Naive thymus-derived CD8-positive, alpha-beta T cell (primary cell): ENCODE measurements at regions not wholly inside any gene's neighbourhood (a gene's known extent, or its start where the extent isn't known, plus 50 kb on each side); places are given as distances from the start of the nearest gene placed in this dataset.

Experiments
- ATAC-seq, 2 donors: fragments of 150-1000 bp; cut with Tn5 transposase in 1 of 2; sonication (Bioruptor Pico), chemical (Tn5 transposase) in 1 of 2; 1 replicate in 1 of 2; 2 replicates in 1 of 2; pipeline ENCODE4 v1.10.0; 2021; ENCODE audit warnings: mild to moderate bottlenecking in 2 of 2, moderate library complexity in 2 of 2
- POLR2A ChIA-PET: fragments of 350-600 bp; sonication (Branson Sonifier 250); formaldehyde crosslinking; loops from one replicate; lab custom pipeline; 2021; ENCODE audit warnings: antibody characterized with exemption; lab: Charles Lee
- DNase-seq, 10 donors: peaks; one replicate each; pipeline versions ENCODE4 v3.0.0 to v3.0.0-alpha.2; 2020 to 2022
- H3K27ac Mint-ChIP-seq, 10 donors: one replicate each; pipeline ENCODE4 v1.8.0; 2020 to 2022; ENCODE audit warnings: mild to moderate bottlenecking in 10 of 10, mixed read lengths in 10 of 10, moderate library complexity in 4 of 10, inconsistent platforms in 1 of 10
- H3K27me3 Mint-ChIP-seq, 5 donors: one replicate each; pipeline ENCODE4 v1.8.0; 2021 to 2022; ENCODE audit warnings: mixed read lengths in 5 of 5
- H3K36me3 Mint-ChIP-seq, 3 donors: one replicate each; pipeline ENCODE4 v1.8.0; 2020 to 2022; ENCODE audit warnings: mixed read lengths in 3 of 3, mild to moderate bottlenecking in 2 of 3, inconsistent platforms in 1 of 3
- H3K4me1 Mint-ChIP-seq, 4 donors: one replicate each; pipeline ENCODE4 v1.8.0; 2021 to 2022; ENCODE audit warnings: mixed read lengths in 4 of 4
- H3K4me3 Mint-ChIP-seq, 10 donors: one replicate each; pipeline ENCODE4 v1.8.0; 2020 to 2022; ENCODE audit warnings: mild to moderate bottlenecking in 10 of 10, mixed read lengths in 10 of 10, moderate library complexity in 6 of 10, inconsistent platforms in 1 of 10
- H3K9me3 Mint-ChIP-seq, 9 donors: one replicate each; pipeline ENCODE4 v1.8.0; 2020 to 2022; ENCODE audit warnings: mixed read lengths in 9 of 9, mild to moderate bottlenecking in 3 of 9, inconsistent platforms in 1 of 9, moderate library complexity in 1 of 9

GRCh38 chr5:124157320-124157719 lies 589.1 kb downstream of the ZNF608 start:
- Mint-ChIP-seq H3K4me3 (peak overlapping the region; percentile 20 to 82 (median 70)), H3K27me3 (no peaks in the 10 kb centered on the region), H3K36me3 (peaks cover 0 to 20% (median 4%) of the 10 kb centered on the region in 3 donors), H3K27ac (peak overlapping the region in 7 of 10 donors; percentile 27 to 93 (median 58)), H3K4me1 (peaks cover 0 to 33% (median 12%) of the 10 kb centered on the region in 4 donors), H3K9me3 (peaks cover 4 to 30% (median 17%) of the 10 kb centered on the region in 9 donors)
- POLR2A ChIA-PET, result no interaction called here
- DNase-seq (no peak), ATAC-seq (no peak)

- peaks cover 0 to 27% (median 9%) of the 10 kb centered on the region in 4 donors for H3K4me1 Mint-ChIP-seq
- ATAC-seq (no peak), DNase-seq (no peak)
- peak overlapping the region in 1 of 10 donors; percentile 93 for H3K27ac Mint-ChIP-seq
- H3K4me3 Mint-ChIP-seq, result no peak overlapping the region
- peaks cover 4 to 38% (median 20%) of the 10 kb centered on the region in 9 donors for H3K9me3 Mint-ChIP-seq
- H3K27me3 Mint-ChIP-seq, result no peaks in the 10 kb centered on the region
- POLR2A ChIA-PET, result no interaction called here
- H3K36me3 Mint-ChIP-seq, result peaks cover 0 to 20% (median 4%) of the 10 kb centered on the region in 3 donors
Observed at GRCh38 chr5:124156415-124156996, 589.9 kb downstream of the ZNF608 start.

- Mint-ChIP-seq H3K27ac (no peak overlapping the region), H3K9me3 (peaks cover 6 to 52% (median 20%) of the 10 kb centered on the region in 9 donors), H3K27me3 (no peaks in the 10 kb centered on the region), H3K4me1 (peaks cover 0 to 18% (median 6%) of the 10 kb centered on the region in 4 donors), H3K4me3 (no peak overlapping the region), H3K36me3 (peaks cover 0 to 20% (median 4%) of the 10 kb centered on the region in 3 donors)
- POLR2A ChIA-PET, result no interaction called here
- ATAC-seq, result no peak
- no peak for DNase-seq
Observed at GRCh38 chr5:124154714-124155113, 591.7 kb downstream of the ZNF608 start.

GRCh38 chr5:124153588-124153987 lies 592.9 kb downstream of the ZNF608 start:
- ATAC-seq (no peak), DNase-seq (no peak)
- Mint-ChIP-seq H3K4me3 (no peak overlapping the region), H3K27me3 (peaks cover 0 to under 1% (median 0%) of the 10 kb centered on the region in 5 donors), H3K4me1 (peaks cover 0 to 15% (median 6%) of the 10 kb centered on the region in 4 donors), H3K36me3 (peaks cover 0 to 20% (median 4%) of the 10 kb centered on the region in 3 donors), H3K9me3 (peaks cover 6 to 55% (median 20%) of the 10 kb centered on the region in 9 donors), H3K27ac (no peak overlapping the region)
- POLR2A ChIA-PET, result no interaction called here

- peaks cover 0 to 25% (median 7%) of the 10 kb centered on the region in 9 donors for H3K9me3 Mint-ChIP-seq
- DNase-seq (no peak), ATAC-seq (no peak)
- H3K27me3 Mint-ChIP-seq, result peaks cover 0 to 9% (median 0%) of the 10 kb centered on the region in 5 donors
- POLR2A ChIA-PET, result no interaction called here
- no peak overlapping the region for H3K4me3 Mint-ChIP-seq
- H3K27ac Mint-ChIP-seq, result no peak overlapping the region
- H3K4me1 Mint-ChIP-seq, result peaks cover 0 to 3% (median 0%) of the 10 kb centered on the region in 4 donors
- H3K36me3 Mint-ChIP-seq, result peaks cover 0 to 4% (median 0%) of the 10 kb centered on the region in 3 donors
Observed at GRCh38 chr5:124148574-124148973, 597.9 kb downstream of the ZNF608 start.

GRCh38 chr5:124140060-124140459 lies 606.4 kb downstream of the ZNF608 start:
- Mint-ChIP-seq H3K9me3 (peaks cover 0 to 18% (median 2%) of the 10 kb centered on the region in 9 donors), H3K4me3 (no peak overlapping the region), H3K4me1 (no peaks in the 10 kb centered on the region), H3K27me3 (peaks cover 0 to 4% (median 0%) of the 10 kb centered on the region in 5 donors), H3K36me3 (no peaks in the 10 kb centered on the region), H3K27ac (no peak overlapping the region)
- DNase-seq, result no peak
- POLR2A ChIA-PET, result no interaction called here
- ATAC-seq, result no peak

GRCh38 chr5:124139477-124139876 lies 607.0 kb downstream of the ZNF608 start:
- Mint-ChIP-seq H3K27me3 (peaks cover 0 to 4% (median 0%) of the 10 kb centered on the region in 5 donors), H3K9me3 (peaks cover 0 to 18% (median 2%) of the 10 kb centered on the region in 9 donors), H3K4me3 (no peak overlapping the region), H3K36me3 (no peaks in the 10 kb centered on the region), H3K27ac (no peak overlapping the region), H3K4me1 (no peaks in the 10 kb centered on the region)
- POLR2A ChIA-PET, result no interaction called here
- DNase-seq, result no peak
- ATAC-seq, result no peak

GRCh38 chr5:124136609-124137008 lies 609.8 kb downstream of the ZNF608 start:
- Mint-ChIP-seq H3K27ac (no peak overlapping the region), H3K4me3 (no peak overlapping the region), H3K4me1 (no peaks in the 10 kb centered on the region), H3K9me3 (peaks cover 0 to 9% (median 1%) of the 10 kb centered on the region in 9 donors), H3K27me3 (peaks cover 0 to 4% (median 0%) of the 10 kb centered on the region in 5 donors), H3K36me3 (no peaks in the 10 kb centered on the region)
- POLR2A ChIA-PET, result no interaction called here
- ATAC-seq (no peak), DNase-seq (no peak)

GRCh38 chr5:124134941-124135340 lies 611.5 kb downstream of the ZNF608 start:
- H3K9me3 Mint-ChIP-seq, result peaks cover 0 to 9% (median 0%) of the 10 kb centered on the region in 9 donors

GRCh38 chr5:124133406-124133805 lies 613.0 kb downstream of the ZNF608 start:
- Mint-ChIP-seq H3K36me3 (no peaks in the 10 kb centered on the region), H3K4me3 (no peak overlapping the region), H3K27ac (no peak overlapping the region), H3K9me3 (peaks cover 0 to 6% (median 0%) of the 10 kb centered on the region in 9 donors), H3K4me1 (no peaks in the 10 kb centered on the region), H3K27me3 (peaks cover 0 to under 1% (median 0%) of the 10 kb centered on the region in 5 donors)
- POLR2A ChIA-PET, result no interaction called here
- DNase-seq, result no peak
- ATAC-seq, result no peak

More at GRCh38 chr5:124134941-124135340, 611.5 kb downstream of the ZNF608 start:
- H3K36me3 Mint-ChIP-seq, result no peaks in the 10 kb centered on the region
- no peak overlapping the region for H3K27ac Mint-ChIP-seq
- no peak for ATAC-seq
- POLR2A ChIA-PET, result no interaction called here
- peaks cover 0 to 4% (median 0%) of the 10 kb centered on the region in 5 donors for H3K27me3 Mint-ChIP-seq
- H3K4me1 Mint-ChIP-seq, result no peaks in the 10 kb centered on the region
- H3K4me3 Mint-ChIP-seq, result no peak overlapping the region
- no peak for DNase-seq

GRCh38 chr5:124132843-124133242 lies 613.6 kb downstream of the ZNF608 start:
- H3K4me3 Mint-ChIP-seq, result no peak overlapping the region
- POLR2A ChIA-PET, result no interaction called here
- no peaks in the 10 kb centered on the region for H3K4me1 Mint-ChIP-seq
- H3K27ac Mint-ChIP-seq, result no peak overlapping the region
- ATAC-seq, result no peak
- H3K36me3 Mint-ChIP-seq, result no peaks in the 10 kb centered on the region
- no peak for DNase-seq
- no peaks in the 10 kb centered on the region for H3K27me3 Mint-ChIP-seq
- peaks cover 0 to 2% (median 0%) of the 10 kb centered on the region in 9 donors for H3K9me3 Mint-ChIP-seq

GRCh38 chr5:124131466-124131865 lies 615.0 kb downstream of the ZNF608 start:
- H3K4me1 Mint-ChIP-seq, result no peaks in the 10 kb centered on the region
- peaks cover 0 to 2% (median 0%) of the 10 kb centered on the region in 9 donors for H3K9me3 Mint-ChIP-seq
- no peak for DNase-seq
- no peak overlapping the region for H3K4me3 Mint-ChIP-seq
- no peak for ATAC-seq
- no peak overlapping the region for H3K27ac Mint-ChIP-seq
- no peaks in the 10 kb centered on the region for H3K27me3 Mint-ChIP-seq
- POLR2A ChIA-PET, result interaction anchor here (0.6 kb wide), 1 partner anchor 1224 kb away, joined by 4 read pairs; no protein-coding TSS in a partner anchor
- no peaks in the 10 kb centered on the region for H3K36me3 Mint-ChIP-seq

GRCh38 chr5:124130816-124131215 lies 615.6 kb downstream of the ZNF608 start:
- Mint-ChIP-seq H3K27ac (no peak overlapping the region), H3K9me3 (peaks cover 0 to 2% (median 0%) of the 10 kb centered on the region in 9 donors), H3K4me3 (no peak overlapping the region), H3K4me1 (no peaks in the 10 kb centered on the region), H3K36me3 (no peaks in the 10 kb centered on the region), H3K27me3 (no peaks in the 10 kb centered on the region)
- no peak for DNase-seq
- ATAC-seq, result no peak
- POLR2A ChIA-PET, result no interaction called here
